Sigmoid colon (tissue), 4 donors: ENCODE measurements at regions not wholly inside any gene's neighbourhood (a gene's known extent, or its start where the extent isn't known, plus 50 kb on each side); places are given as distances from the start of the nearest gene placed in this dataset.

Experiments used
- CTCF ChIP-seq, 4 experiments: fragments of 450-650 bp in 3 of 4; fragments of 200-600 bp in 1 of 4; IDR thresholded peaks; one replicate each; pipeline ENCODE4 v1.5.1; 2016 to 2019; ENCODE audit warnings: antibody characterized with exemption in 4 of 4, mild to moderate bottlenecking in 3 of 4, moderate library complexity in 2 of 4
- POLR2A ChIP-seq, 2 donors: fragments of 450-650 bp; IDR thresholded peaks; one replicate each; pipeline ENCODE4 v1.6.1; 2016; ENCODE audit warnings: antibody characterized with exemption in 2 of 2, mild to moderate bottlenecking in 2 of 2, moderate library complexity in 2 of 2
- POLR2AphosphoS5 ChIP-seq, 4 donors: sonication (generic); formaldehyde crosslinking; IDR thresholded peaks; one replicate each; pipeline ENCODE4 v1.6.1; 2017; ENCODE audit warnings: antibody characterized with exemption in 4 of 4

GRCh38 chr7:115758025-115758424, 272.5 kb downstream of the TFEC start:
- TF ChIP-seq POLR2AphosphoS5 (IDR thresholded peaks at IDR 0.05) (no peak), CTCF (IDR thresholded peaks at IDR 0.05) (no peak), POLR2A (IDR thresholded peaks at IDR 0.05) (no peak)
